Mucosa of gallbladder (tissue), 1 donor: ENCODE measurements at regions not wholly inside any gene's neighbourhood (a gene's known extent, or its start where the extent isn't known, plus 50 kb on each side); places are given as distances from the start of the nearest gene placed in this dataset.

Source experiments
- DNase-seq: peaks from one replicate; pipeline ENCODE4 v3.0.0-alpha.2; 2020; ENCODE audit warnings: low spot score
- donor health status: DM: no; HTN: no; CAD: no.

DNA sequence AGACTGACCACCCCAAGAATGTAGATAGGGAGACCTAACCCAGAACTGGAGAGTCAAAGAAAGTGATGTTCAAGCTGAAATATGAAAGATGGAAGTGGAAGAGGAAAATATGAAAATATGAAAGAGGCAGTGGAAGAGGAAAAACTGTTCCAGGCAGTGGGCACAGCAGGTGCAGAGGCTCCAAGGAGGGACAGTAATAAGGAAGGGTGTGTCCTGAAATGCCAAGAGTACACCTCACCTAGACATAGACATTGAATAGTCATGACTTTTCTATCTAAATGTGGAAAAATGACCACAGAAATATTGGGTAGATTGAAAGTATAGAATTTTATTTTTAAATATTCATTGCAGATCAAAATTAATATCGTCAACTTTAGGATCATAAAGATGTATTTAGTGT is 161.7 kb upstream of the USP24 start:
- no peak for DNase-seq

- DNase-seq: peak; percentile 36
Observed at GRCh38 chr1:55375617-55376258, 160.6 kb upstream of the USP24 start.

DNA sequence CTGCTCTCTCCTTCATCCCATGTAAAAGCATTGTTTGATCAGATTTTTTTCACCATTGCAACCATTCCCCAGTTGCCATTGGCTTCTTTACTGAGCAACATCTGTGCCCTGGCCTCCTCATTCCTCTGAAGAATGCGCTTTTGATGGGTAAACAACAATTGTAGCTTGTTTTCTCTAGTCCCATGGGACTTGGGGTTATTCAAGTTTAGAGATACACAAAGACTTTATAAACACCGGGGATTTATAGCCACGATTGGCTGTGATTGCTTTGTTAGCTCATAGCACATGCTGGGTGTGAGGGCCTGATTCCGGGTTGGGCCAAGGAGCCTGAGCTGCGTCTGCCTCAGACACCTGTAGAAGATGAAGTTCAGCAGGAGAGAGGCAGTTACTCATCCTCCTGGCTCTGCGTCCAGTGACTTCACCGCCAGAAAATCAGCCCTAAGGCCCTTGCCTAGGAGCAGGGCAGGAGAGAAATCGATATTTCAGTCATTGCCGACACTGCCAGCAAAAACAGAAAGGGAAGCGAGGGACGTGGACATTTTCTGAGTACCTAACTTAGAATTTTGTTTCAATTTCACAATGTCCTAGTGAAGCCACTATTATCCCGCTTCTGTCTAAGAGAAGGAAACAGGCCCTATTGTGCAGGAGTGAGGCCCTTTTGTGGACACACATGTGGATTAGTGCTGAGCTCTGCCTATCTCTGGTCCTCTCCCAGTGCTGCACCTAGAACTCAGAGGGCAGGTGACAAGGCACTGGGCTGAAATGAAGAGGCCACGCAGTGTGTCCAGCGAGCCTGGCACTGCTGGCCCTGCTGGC is 159.8 kb upstream of the USP24 start:
- DNase-seq: no peak

- DNase-seq: no peak
Observed at GRCh38 chr1:55374216-55374615, 159.1 kb upstream of the USP24 start.

DNA sequence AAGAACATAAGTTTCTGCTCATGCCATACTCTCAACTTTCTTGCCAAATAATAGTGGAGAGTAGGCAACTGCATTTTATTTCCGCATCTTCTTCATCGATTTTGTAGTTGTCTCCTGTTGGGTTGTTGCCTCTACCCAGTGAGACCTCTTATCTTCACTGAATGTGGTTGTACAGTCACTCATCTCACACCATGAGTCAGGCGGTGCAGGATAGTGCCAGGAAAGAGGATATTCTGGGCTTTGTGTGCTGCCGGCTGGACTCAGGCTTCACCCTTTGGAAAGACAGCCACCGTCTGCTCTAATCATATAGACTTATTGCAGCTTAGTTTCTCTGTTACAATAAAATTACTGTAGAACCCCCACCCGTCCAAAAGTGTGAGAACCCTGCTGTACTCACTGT is 154.3 kb upstream of the USP24 start:
- no peak for DNase-seq

DNA sequence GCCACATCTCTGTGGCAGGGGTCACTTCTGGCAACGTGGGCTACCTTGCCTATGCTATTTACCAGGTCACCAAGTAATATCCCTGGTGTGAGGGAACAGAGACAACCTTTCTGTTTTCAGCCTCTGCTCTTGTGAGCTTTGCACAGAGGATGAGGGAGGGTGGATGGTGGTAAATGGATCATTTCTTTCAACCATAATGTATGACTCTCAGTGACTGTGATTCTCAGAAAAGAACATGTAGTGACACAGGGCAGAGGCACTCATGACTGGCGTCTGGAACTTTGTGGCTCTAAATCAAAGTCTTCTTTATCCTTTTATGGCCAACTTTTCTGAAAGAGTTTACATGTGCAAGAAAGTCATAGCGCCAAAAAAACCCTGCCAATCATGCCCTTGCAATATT is 153.5 kb upstream of the USP24 start:
- no peak for DNase-seq

- DNase-seq: no peak
Observed at GRCh38 chr1:55367273-55367672, 152.1 kb upstream of the USP24 start.

DNA sequence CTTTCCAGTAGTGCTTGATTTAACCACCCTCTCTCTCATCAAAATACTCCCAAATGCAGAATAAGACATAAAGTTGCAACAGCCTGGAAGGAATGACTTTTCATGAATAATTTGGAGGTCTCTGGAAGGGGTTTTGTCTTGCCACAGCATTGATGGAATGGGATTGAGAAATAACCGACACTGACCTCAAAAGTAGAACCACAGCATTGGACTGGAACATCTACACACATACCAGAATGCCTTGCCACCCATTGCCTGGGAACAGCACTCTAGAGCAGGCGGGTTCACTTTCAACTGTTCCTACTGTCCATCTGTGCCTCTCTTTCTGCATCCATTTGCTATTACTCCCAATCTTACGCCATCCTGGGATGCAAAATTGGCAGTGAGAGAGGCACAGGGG is 149.1 kb upstream of the USP24 start:
- no peak for DNase-seq

DNA sequence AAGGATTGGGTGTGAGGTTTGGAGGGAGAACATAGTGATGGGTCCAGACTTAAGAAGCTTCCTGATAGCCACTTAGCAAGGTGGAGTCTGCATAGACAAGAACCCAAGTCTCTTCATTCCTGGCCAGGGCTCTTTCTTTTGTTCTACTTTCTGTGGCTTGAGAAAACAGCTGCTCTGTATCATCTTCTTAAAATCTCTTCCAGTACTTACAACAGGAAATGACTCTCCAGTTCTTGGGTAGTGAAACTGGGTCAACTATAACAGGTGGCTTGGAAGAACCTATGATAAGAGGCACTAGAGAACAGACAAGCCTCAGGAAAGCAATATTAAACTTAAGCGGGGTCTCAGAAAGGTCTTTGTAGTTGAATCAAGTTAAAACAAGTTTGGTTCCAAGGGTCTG is 148.1 kb upstream of the USP24 start:
- no peak for DNase-seq

DNA sequence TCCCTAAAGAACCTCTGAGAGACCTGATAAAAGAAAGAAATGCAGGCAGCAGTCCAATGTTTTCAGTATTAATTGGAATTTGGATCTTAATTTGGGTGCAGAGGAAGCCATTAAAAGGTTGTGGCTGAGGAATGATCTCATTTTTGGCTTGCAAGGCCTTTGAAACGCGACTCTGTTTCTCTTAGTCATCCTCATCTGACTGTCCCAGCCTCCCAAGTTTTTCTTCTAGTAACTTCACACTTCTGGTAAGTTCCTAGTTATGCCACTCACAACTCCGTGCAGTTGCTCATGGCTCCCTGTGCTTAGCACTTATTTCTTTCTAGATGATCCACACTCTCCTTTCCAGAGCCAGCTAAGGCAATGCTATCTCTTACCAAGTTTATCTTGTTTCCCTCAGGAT is 147.4 kb upstream of the USP24 start:
- no peak for DNase-seq

DNA sequence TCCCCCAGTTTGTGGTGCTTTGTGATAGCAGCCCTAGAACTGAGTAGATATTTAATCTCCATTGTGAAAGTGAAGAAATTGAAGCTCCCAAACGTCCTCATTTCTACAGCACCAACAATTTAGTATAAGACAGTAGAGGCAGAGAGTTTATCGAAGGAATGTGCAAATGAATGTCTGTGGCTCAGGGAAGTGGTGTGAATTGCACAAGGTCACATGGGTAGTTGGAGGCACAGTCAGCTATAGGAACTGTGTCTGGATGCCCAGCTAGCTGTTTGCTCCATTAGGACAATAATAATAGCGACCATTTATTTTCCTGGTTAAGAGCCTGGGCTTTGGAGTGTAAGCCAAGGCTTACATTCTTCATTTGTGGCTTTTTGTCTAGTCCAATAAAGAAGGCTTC is 144.4 kb upstream of the USP24 start:
- no peak for DNase-seq

- DNase-seq: no peak
Observed at GRCh38 chr1:55358581-55358980, 143.4 kb upstream of the USP24 start.

GRCh38 chr1:55355549-55355948 is 140.4 kb upstream of the USP24 start:
- DNase-seq: no peak

DNA sequence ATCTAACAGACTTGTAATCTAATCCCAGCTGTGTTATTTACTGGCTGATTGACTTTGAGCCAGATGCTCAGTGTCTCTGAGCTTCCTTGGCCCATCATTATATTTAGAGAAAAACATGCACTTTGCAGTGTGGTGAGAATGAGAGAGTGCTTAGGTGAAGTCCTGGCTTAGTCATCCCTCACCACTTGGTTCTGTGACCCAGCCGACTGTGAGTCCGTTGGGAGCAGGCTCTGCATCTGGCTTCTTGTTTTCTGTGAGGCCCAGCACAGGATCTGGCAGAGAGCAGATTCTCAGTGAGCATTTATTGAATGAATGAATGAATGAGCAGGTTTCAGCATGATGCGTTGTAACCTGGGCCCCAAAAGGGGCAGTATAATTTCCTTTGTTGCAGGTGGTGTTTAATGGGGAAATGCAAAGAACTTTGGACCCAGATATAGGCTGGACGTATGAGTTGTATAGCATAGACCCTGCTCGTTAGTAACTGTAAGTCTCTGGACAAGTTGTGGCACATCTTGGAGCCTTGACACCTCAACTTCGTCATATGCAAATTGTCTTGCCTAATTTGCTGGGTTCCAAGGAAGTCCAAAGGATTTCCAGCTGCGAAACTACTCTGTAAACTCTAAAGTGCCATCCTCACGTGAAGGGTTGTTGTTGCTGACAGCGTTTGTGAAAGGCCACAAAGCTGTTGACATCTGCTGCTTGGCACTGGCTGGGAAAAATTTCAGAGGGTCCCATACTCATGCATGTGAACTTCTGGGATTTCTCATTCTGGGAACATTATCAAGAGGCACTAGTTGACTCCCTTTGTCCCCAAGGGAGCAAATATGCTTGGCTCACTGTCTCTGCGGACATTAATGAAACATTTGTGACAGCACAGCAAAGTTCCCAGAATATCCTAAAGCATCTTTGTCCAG is 138.8 kb upstream of the USP24 start:
- DNase-seq: no peak

- DNase-seq: no peak
Observed at GRCh38 chr1:55352811-55353180, 137.6 kb upstream of the USP24 start.

- DNase-seq: no peak
Observed at GRCh38 chr1:55352080-55352810, 137.1 kb upstream of the USP24 start.

- DNase-seq: no peak
Observed at GRCh38 chr1:55348356-55348755, 133.2 kb upstream of the USP24 start.

GRCh38 chr1:55347866-55348265 is 132.7 kb upstream of the USP24 start:
- DNase-seq: no peak

- no peak for DNase-seq
Observed at GRCh38 chr1:55347041-55347440, 131.9 kb upstream of the USP24 start.

GRCh38 chr1:55346586-55346985 is 131.4 kb upstream of the USP24 start:
- no peak for DNase-seq

GRCh38 chr1:55339681-55340080 is 124.5 kb upstream of the USP24 start:
- DNase-seq: no peak

- DNase-seq: no peak
Observed at GRCh38 chr1:55338448-55338820, 123.3 kb upstream of the USP24 start.
